ENCODE measurements at regions not wholly inside any gene's neighbourhood (a gene's known extent, or its start where the extent isn't known, plus 50 kb on each side); places are given as distances from the start of the nearest gene placed in this dataset.

GRCh38 chr17:14749269-14749668 lies 448.4 kb downstream of the HS3ST3B1 start (continued):
- TF ChIP-seq ZHX2 (IDR thresholded peaks at IDR 0.05; ENCODE audit: low read depth) (no peak), ZHX2 (CRISPR knock-in tag; IDR thresholded peaks at IDR 0.05; ENCODE audit: borderline replicate concordance) (no peak), SP4 (CRISPR knock-in tag; IDR thresholded peaks at IDR 0.05) (no peak), ZNF510 (CRISPR knock-in tag; IDR thresholded peaks at IDR 0.05; ENCODE audit: low read depth) (no peak), XBP1 (CRISPR knock-in tag; IDR thresholded peaks at IDR 0.05) (no peak), DNMT1 (CRISPR knock-in tag; IDR thresholded peaks at IDR 0.05) (no peak), ZNF672 (CRISPR knock-in tag; IDR thresholded peaks at IDR 0.05) (no peak)
- TF ChIP-seq, protein P1, sequence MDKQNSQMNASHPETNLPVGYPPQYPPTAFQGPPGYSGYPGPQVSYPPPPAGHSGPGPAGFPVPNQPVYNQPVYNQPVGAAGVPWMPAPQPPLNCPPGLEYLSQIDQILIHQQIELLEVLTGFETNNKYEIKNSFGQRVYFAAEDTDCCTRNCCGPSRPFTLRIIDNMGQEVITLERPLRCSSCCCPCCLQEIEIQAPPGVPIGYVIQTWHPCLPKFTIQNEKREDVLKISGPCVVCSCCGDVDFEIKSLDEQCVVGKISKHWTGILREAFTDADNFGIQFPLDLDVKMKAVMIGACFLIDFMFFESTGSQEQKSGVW (CRISPR knock-in tag; IDR thresholded peaks at IDR 0.05; ENCODE audit: borderline replicate concordance) = no peak

All from HepG2 (cell line).